Activated gamma-delta T cell (primary cell): ENCODE measurements at regions not wholly inside any gene's neighbourhood (a gene's known extent, or its start where the extent isn't known, plus 50 kb on each side); places are given as distances from the start of the nearest gene placed in this dataset.

Source experiments
- DNase-seq: peaks from one replicate; lab custom pipeline; 2025; lab: John Stamatoyannopoulos, UW

GRCh38 chr15:38696109-38696727 lies 131.6 kb upstream of the RASGRP1 start:
- no peak for DNase-seq

- DNase-seq = no peak
These were observed 132.3 kb upstream of the RASGRP1 start for GRCh38 chr15:38696790-38697495.

- no peak for DNase-seq
These were observed 133.6 kb upstream of the RASGRP1 start for GRCh38 chr15:38698254-38698653.

GRCh38 chr15:38699633-38700230 lies 135.1 kb upstream of the RASGRP1 start:
- no peak for DNase-seq

GRCh38 chr15:38701149-38701548 lies 136.5 kb upstream of the RASGRP1 start:
- no peak for DNase-seq

GRCh38 chr15:38702178-38702912 lies 137.7 kb upstream of the RASGRP1 start:
- no peak for DNase-seq

- no peak for DNase-seq
These were observed 141.0 kb upstream of the RASGRP1 start for GRCh38 chr15:38705436-38706219.

- DNase-seq = no peak
These were observed 142.3 kb upstream of the RASGRP1 start for GRCh38 chr15:38706956-38707355.

GRCh38 chr15:38707802-38708671 lies 143.4 kb upstream of the RASGRP1 start:
- no peak for DNase-seq

GRCh38 chr15:38708672-38709180 lies 144.1 kb upstream of the RASGRP1 start:
- DNase-seq = no peak

- no peak for DNase-seq
These were observed 144.6 kb upstream of the RASGRP1 start for GRCh38 chr15:38709196-38709595.

GRCh38 chr15:38714309-38715072 lies 149.9 kb upstream of the RASGRP1 start:
- DNase-seq = no peak

GRCh38 chr15:38720893-38721567 lies 156.4 kb upstream of the RASGRP1 start:
- DNase-seq = no peak

- DNase-seq = no peak
These were observed 156.9 kb upstream of the RASGRP1 start for GRCh38 chr15:38721568-38721945.

GRCh38 chr15:38722236-38722635 lies 157.6 kb upstream of the RASGRP1 start:
- DNase-seq = no peak

GRCh38 chr15:38724827-38725226 lies 160.2 kb upstream of the RASGRP1 start:
- DNase-seq = no peak

GRCh38 chr15:38726187-38726586 lies 161.6 kb upstream of the RASGRP1 start:
- DNase-seq = no peak

GRCh38 chr15:38733331-38733730 lies 168.7 kb upstream of the RASGRP1 start:
- no peak for DNase-seq

GRCh38 chr15:38740206-38740605 lies 175.6 kb upstream of the RASGRP1 start:
- DNase-seq = no peak
